ENCODE measurements at regions not wholly inside any gene's neighbourhood (a gene's known extent, or its start where the extent isn't known, plus 50 kb on each side); places are given as distances from the start of the nearest gene placed in this dataset.

- no peak for TF ChIP-seq POLR2AphosphoS5 (IDR thresholded peaks at IDR 0.05)
- TF ChIP-seq POLR2A (IDR thresholded peaks at IDR 0.05) = no peak
- TF ChIP-seq, protein P1, sequence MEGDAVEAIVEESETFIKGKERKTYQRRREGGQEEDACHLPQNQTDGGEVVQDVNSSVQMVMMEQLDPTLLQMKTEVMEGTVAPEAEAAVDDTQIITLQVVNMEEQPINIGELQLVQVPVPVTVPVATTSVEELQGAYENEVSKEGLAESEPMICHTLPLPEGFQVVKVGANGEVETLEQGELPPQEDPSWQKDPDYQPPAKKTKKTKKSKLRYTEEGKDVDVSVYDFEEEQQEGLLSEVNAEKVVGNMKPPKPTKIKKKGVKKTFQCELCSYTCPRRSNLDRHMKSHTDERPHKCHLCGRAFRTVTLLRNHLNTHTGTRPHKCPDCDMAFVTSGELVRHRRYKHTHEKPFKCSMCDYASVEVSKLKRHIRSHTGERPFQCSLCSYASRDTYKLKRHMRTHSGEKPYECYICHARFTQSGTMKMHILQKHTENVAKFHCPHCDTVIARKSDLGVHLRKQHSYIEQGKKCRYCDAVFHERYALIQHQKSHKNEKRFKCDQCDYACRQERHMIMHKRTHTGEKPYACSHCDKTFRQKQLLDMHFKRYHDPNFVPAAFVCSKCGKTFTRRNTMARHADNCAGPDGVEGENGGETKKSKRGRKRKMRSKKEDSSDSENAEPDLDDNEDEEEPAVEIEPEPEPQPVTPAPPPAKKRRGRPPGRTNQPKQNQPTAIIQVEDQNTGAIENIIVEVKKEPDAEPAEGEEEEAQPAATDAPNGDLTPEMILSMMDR (IDR thresholded peaks at IDR 0.05) = no peak
- Histone ChIP-seq H3K36me3 (no peaks in the 10 kb centered on the region), H3K27me3 (replicated peaks; ENCODE audit: insufficient read depth) (no peaks in the 10 kb centered on the region), H3K4me3 (no peak overlapping the region), H3K9me3 (no peaks in the 10 kb centered on the region), H3K4me1 (replicated peaks) (no peaks in the 10 kb centered on the region), H3K27ac (no peak overlapping the region)
- intact Hi-C loops (cut with DNase I) = no loop called here
- 55% methylated on average over 4 of the region's 4 CpGs for WGBS
- no peak for DNase-seq (ENCODE audit: low spot score)
These were observed 52.3 kb upstream of the ROBO1 start for GRCh38 chr3:79820089-79820488.

DNA sequence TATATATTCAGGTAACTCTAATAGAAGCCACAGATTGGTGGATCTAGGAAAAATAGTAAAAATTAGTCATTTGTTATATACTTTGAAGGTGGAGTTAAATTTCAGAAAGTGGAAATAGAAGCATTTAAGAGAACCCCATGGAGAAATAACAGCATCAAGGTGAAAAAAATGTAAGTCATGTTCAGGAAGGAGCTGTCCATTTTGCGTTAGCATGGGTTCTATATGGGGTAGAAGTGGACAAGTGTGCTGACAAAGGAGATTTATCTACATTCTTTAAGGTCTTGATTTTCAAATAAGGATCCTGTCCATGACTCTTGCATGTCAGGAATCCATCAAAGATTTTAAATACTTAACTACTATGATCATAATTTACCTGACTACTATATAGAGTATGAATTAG, 50.2 kb upstream of the ROBO1 start:
- no peak overlapping the region for H3K4me3 ChIP-seq
- H3K9me3 ChIP-seq = no peaks in the 10 kb centered on the region
- intact Hi-C loops (cut with DNase I) = no loop called here
- WGBS = 81% methylated on average over 1 of the region's 1 CpG
- H3K36me3 ChIP-seq = no peaks in the 10 kb centered on the region
- TF ChIP-seq, protein P1 (IDR thresholded peaks at IDR 0.05) = no peak
- TF ChIP-seq POLR2A (IDR thresholded peaks at IDR 0.05) (no peak), POLR2AphosphoS5 (IDR thresholded peaks at IDR 0.05) (no peak)
- no peak overlapping the region for H3K27ac ChIP-seq
- no peaks in the 10 kb centered on the region for H3K27me3 ChIP-seq (replicated peaks; ENCODE audit: insufficient read depth)
- H3K4me1 ChIP-seq (replicated peaks) = no peaks in the 10 kb centered on the region
- no peak for DNase-seq (ENCODE audit: low spot score)

Small RNAs in the stretch of these regions (small RNA-seq; reads per million reads assigned to genes)
- 0 reads per million in 2 donors for gene AC108740.1

All from prostate gland (tissue), 2 donors.